ENCODE measurements at regions not wholly inside any gene's neighbourhood (a gene's known extent, or its start where the extent isn't known, plus 50 kb on each side); places are given as distances from the start of the nearest gene placed in this dataset.
"Not testable (repeated sequence)": the region's sequence is repeated elsewhere in the genome, so short reads cannot be mapped to it uniquely, and the experiment has no call there.

- DNase-seq, result no peak
These were observed 810.4 kb downstream of the METTL4 start for GRCh38 chr18:1760901-1761300.

DNA sequence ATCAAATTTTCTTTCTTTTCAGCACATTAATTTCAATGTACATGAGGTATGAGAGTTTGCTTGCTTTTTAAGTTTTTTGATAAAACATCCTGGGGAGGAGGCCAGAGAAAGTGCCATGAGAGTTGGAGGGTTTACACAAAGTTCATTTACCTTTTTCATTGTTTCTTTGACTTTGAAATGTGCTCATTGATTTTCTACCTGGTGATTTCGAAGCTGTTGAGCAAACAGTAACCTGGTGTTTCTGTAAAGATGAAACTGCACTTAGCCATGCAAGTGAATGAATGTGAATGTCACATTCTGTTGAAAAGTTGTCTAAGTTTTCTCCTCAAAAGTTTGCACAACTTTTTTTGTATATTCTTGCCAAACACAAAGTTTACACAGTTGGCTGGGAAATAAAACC, 797.0 kb downstream of the METTL4 start:
- no peak for DNase-seq

DNA sequence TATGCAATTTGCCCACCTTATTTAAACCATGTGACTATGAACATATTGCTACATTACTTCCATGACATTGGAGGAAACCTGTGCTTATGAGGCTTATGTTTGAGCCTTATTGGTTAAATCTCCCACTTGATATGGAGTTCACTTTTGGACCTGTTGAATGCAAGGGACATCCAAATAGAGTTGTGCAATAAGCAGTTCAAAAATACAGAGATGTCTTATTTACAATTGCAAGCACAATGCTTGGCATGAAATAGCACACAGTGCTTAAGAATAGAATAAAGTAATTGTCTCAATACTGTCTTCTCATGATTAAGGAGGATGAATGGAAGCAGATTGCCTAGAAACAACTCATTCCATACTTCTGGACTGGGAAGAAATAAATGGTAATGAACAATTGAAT, 793.5 kb downstream of the METTL4 start:
- DNase-seq, result no peak

DNA sequence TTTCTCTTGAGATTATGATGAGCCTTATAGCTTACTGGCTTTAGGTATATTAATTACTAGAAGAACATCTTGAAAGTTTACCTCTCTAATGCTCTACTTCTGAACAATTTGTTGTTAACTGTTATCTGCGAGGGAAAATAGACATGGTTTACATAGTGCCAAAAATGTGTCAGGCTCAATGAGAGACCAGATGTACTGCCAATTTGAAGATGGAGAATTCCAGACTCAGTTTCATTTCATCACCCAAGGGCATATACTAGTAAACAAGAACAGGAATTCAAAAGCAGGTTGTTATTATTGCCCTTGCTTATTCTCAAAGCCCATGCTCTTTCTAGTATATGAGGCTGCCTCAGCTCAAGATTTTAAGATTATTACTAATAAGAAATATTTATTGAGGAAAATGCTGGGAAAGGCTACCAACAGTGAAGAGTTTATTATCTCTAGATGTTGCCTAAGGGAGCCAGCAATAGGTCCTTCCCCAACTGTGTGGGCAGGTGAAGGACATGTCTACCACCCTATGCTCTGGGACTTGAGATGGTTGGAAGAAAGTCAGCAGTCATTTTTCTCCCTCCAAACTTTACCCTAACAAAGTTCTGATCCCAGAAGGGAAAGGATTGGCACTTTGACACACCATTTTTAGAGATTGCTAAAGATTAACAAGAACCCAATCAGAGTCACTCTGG, 792.7 kb downstream of the METTL4 start:
- no peak for DNase-seq

DNA sequence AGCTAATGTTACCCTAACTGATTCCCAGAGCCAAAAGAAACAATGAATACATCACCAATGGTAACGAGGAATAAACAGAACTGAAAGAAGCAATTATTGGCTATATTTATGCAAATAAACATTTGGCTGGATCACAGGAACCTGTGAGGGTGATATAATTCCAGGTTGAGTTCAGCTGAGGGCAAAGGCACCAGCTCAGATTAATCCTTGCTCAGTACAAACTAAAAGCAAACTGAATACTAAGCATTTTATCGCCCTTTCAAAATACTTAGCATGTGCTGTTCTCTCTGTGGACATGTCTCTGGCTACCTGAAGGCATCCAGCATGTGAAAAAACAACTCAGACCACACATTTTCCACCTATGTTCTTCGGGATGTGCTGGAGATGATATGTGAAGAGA, 791.7 kb downstream of the METTL4 start:
- no peak for DNase-seq

GRCh38 chr18:1784113-1784512, 787.2 kb downstream of the METTL4 start:
- no peak for DNase-seq

GRCh38 chr18:1785980-1786379, 785.3 kb downstream of the METTL4 start:
- DNase-seq, result not testable (repeated sequence)

GRCh38 chr18:1796636-1797035, 774.7 kb downstream of the METTL4 start:
- DNase-seq, result no peak

GRCh38 chr18:1797235-1797634, 774.1 kb downstream of the METTL4 start:
- no peak for DNase-seq

DNA sequence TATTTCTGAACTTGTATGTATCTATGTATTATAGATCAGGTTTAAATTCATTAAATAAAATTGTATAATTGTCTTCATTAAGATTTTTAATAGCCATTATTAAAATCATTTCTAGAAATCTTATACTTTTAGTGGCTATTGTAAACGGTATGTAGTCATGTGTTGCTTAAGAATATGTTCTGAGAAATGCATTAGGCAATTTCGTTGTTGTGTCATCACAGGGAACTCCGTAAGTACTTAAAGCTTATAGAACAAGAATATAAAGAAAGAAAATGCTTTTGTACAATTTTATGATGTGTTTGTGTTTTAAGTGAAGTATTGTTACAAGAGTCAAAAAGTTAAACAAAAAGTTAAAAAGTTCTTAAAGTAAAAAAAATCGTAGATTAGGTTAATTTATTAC, 765.8 kb downstream of the METTL4 start:
- DNase-seq, result no peak

DNA sequence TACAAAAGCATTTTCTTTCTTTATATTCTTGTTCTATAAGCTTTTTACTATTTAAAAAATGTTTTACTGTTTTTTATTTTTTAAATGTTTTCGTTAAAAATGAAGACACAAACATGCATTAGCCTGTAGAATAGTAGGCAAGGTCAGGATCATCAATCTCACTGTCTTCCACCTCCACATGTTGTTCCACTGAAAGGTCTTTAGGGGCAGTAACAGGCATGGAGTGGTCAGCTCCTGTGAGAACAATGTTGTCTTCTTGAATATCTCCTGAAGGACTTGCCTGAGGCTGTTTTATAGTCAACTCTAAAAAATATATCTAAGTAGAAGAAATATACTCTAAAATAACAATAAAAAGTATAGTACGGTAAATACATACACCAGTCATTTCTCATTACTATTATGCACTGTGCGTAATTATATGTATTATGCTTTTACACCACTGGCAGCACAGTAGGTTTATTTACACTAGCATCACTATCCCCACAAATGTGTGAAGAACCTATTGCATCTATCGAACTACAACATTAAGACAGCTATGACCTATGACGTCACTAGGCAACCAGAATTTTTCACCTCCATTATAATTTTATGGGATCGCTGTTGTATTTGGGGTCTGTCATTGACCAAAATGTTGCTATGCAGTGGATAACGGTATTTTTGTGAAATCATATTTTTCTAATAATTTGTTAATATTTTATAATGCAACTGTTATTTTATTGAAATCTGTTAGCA, 764.3 kb downstream of the METTL4 start:
- no peak for DNase-seq

GRCh38 chr18:1811282-1811681, 760.0 kb downstream of the METTL4 start:
- no peak for DNase-seq

GRCh38 chr18:1825296-1825695, 746.0 kb downstream of the METTL4 start:
- DNase-seq, result no peak

- no peak for DNase-seq
These were observed 730.4 kb downstream of the METTL4 start for GRCh38 chr18:1840878-1841277.

DNA sequence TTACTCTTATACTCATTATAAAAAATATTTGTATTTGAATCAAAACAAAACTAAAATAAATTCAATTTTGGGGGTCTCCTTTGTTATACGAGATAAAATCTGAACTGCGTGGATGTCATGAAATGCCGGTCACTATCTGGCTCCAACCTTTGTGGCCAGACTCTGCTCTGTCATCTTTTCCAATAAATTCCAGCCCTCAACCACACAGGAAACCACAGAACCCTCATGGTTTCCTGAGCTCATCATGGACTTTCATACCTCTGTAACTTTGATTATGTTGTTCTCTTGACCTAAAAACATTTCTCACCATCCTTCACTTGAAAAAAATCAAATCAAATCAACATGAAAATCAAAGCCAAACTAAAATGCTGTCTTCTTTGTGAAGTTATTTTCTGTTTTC, 724.7 kb downstream of the METTL4 start:
- no peak for DNase-seq

DNA sequence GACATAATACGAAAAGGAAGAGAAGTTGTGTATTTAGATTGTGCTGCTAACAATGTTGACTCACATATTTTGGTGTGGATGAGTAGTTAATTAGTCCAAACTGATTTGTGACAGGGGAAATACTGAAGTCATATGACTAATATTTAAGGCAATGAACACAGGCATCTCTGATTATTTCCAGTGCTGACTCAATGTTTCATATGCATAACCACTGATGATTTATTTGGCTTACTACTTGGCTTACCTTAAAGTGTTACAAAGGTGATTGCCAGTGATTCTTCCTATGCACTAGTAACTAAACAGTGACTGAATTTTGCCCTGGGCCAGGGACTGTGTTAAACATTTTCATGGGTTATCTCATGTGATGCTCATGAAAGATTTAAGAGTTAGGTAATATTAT, 722.6 kb downstream of the METTL4 start:
- DNase-seq, result no peak

GRCh38 chr18:1849386-1849785, 721.9 kb downstream of the METTL4 start:
- DNase-seq, result no peak

GRCh38 chr18:1857281-1857680, 714.0 kb downstream of the METTL4 start:
- DNase-seq, result not testable (repeated sequence)

GRCh38 chr18:1861473-1861872, 709.8 kb downstream of the METTL4 start:
- no peak for DNase-seq

- no peak for DNase-seq
These were observed 705.4 kb downstream of the METTL4 start for GRCh38 chr18:1865869-1866268.

- no peak for DNase-seq
These were observed 699.0 kb downstream of the METTL4 start for GRCh38 chr18:1872274-1872673.

DNA sequence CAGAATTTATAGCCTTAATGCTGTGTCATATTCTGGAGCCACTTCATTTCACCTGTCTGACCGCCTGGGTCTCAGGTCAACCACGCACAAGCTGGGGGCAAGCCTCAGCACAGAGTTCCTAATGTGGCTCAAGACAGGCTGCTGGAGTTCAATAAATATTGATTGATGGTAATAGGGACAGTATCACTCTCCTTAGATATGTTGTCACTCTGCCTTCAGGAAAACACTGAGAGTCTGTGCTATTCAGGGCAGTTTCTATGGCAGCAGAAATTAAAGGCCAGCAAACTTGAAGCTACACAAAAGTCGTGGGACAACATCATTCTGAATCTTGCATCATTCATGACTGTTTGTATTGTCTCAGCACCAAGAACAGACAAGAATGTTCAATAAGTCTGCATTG, 696.1 kb downstream of the METTL4 start:
- no peak for DNase-seq

- no peak for DNase-seq
These were observed 686.7 kb downstream of the METTL4 start for GRCh38 chr18:1884623-1885022.

GRCh38 chr18:1891641-1892040, 679.7 kb downstream of the METTL4 start:
- no peak for DNase-seq

- DNase-seq, result no peak
These were observed 679.1 kb downstream of the METTL4 start for GRCh38 chr18:1892191-1892590.
